SH-SY5Y (cell line): ENCODE measurements at regions not wholly inside any gene's neighbourhood (a gene's known extent, or its start where the extent isn't known, plus 50 kb on each side); places are given as distances from the start of the nearest gene placed in this dataset.

Experiments
- GATA2 ChIP-seq: IDR thresholded peaks from 2 replicates; pipeline ENCODE4 v1.6.1; 2011; ENCODE audit warnings: mild to moderate bottlenecking, low read depth, low read length
- GATA3 ChIP-seq: IDR thresholded peaks from 2 replicates; pipeline ENCODE4 v1.6.1; 2011; ENCODE audit warnings: low read depth, mild to moderate bottlenecking, low read length, moderate library complexity

DNA sequence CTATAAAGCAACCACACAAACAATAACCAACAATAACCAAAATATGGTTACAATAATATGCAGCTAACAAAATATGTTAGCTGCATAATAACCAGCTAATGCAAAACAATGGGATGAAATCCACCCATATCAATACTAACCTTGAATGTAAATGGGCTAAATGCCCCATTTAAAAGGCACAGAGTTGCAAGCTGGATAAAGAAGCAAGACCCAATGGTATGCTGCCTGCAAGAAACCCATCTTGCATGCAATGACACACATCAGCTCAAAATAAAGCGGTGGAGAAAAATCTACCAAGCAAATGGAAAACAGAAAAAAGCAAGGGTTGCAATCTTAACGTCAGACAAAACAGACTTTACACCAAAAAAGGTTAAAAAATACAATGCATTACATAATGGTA lies 316.5 kb upstream of the NR5A2 start:
- TF ChIP-seq GATA3 (no peak), GATA2 (no peak)
